HepG2 (cell line): ENCODE measurements at regions not wholly inside any gene's neighbourhood (a gene's known extent, or its start where the extent isn't known, plus 50 kb on each side); places are given as distances from the start of the nearest gene placed in this dataset.

ENCODE experiments used
- FOXO1 ChIP-seq: sonication (generic); formaldehyde crosslinking; IDR thresholded peaks from 2 replicates; pipeline ENCODE4 v1.4.0; 2020; ENCODE audit warnings: missing genetic modification reagents
- HNF4A ChIP-seq: sonication (generic); formaldehyde crosslinking; IDR thresholded peaks from 2 replicates; pipeline ENCODE4 v1.4.0; 2020; ENCODE audit warnings: missing genetic modification reagents
- KMT2A ChIP-seq: sonication (generic); formaldehyde crosslinking; IDR thresholded peaks from 2 replicates; pipeline ENCODE4 v1.4.0; 2020; ENCODE audit warnings: missing genetic modification reagents
- NCOA2 ChIP-seq: sonication (generic); formaldehyde crosslinking; IDR thresholded peaks from 2 replicates; pipeline ENCODE4 v1.8.0; 2022; ENCODE audit warnings: inconsistent platforms
- PAF1 ChIP-seq: IDR thresholded peaks from 2 replicates; pipeline ENCODE4 v1.6.1; 2016; ENCODE audit warnings: missing genetic modification reagents, missing compliant biosample characterization
- SRSF9 ChIP-seq: fragments of 200-400 bp; formaldehyde crosslinking; IDR thresholded peaks from 2 replicates; pipeline ENCODE4 v1.6.1; 2018; ENCODE audit warnings: borderline replicate concordance, mild to moderate bottlenecking, low read depth, low read length; ENCODE audit not compliant: insufficient read depth, poor library complexity, severe bottlenecking
- STAG1 ChIP-seq: sonication (generic); formaldehyde crosslinking; IDR thresholded peaks from 2 replicates; pipeline ENCODE4 v1.4.0; 2020; ENCODE audit warnings: missing genetic modification reagents
- ZNF326 ChIP-seq: sonication (generic); formaldehyde crosslinking; IDR thresholded peaks from 2 replicates; pipeline ENCODE4 v1.4.0; 2020; ENCODE audit warnings: missing genetic modification reagents, borderline replicate concordance
- ZNF446 ChIP-seq: sonication (generic); formaldehyde crosslinking; IDR thresholded peaks from 2 replicates; pipeline ENCODE4 v1.5.0; 2020; ENCODE audit warnings: mild to moderate bottlenecking, missing genetic modification reagents
- ZNF556 ChIP-seq: sonication (generic); formaldehyde crosslinking; IDR thresholded peaks from 2 replicates; pipeline ENCODE4 v1.4.0; 2020; ENCODE audit warnings: mild to moderate bottlenecking, missing genetic modification reagents, borderline replicate concordance
- TF ChIP-seq, protein P1 (sequence below), 2 experiments: sonication (generic) in 1 of 2; formaldehyde crosslinking in 1 of 2; IDR thresholded peaks; 2 replicates each; pipeline versions ENCODE4 v1.4.0 to v1.6.1; 2016 to 2020; ENCODE audit warnings: borderline replicate concordance in 1 of 2, low read depth in 1 of 2, mild to moderate bottlenecking in 1 of 2, missing genetic modification reagents in 1 of 2
- TF ChIP-seq, protein P2 (sequence below): sonication (generic); IDR thresholded peaks from 2 replicates; pipeline ENCODE4 v1.6.1; 2016; ENCODE audit warnings: low read depth, borderline replicate concordance
- TF ChIP-seq, protein P3 (sequence below): sonication (generic); formaldehyde crosslinking; IDR thresholded peaks from 2 replicates; pipeline ENCODE4 v1.8.0; 2022; ENCODE audit warnings: mild to moderate bottlenecking, missing genetic modification reagents; ENCODE audit not compliant: insufficient replicate concordance
- TF ChIP-seq, protein P4 (sequence below): sonication (generic); formaldehyde crosslinking; IDR thresholded peaks from 2 replicates; pipeline ENCODE4 v1.9.0; 2022; ENCODE audit warnings: missing genetic modification reagents, mild to moderate bottlenecking, borderline replicate concordance
- TF ChIP-seq, protein P5 (sequence below): sonication (generic); formaldehyde crosslinking; IDR thresholded peaks from 2 replicates; pipeline ENCODE4 v1.5.1; 2020; ENCODE audit warnings: mild to moderate bottlenecking, moderate library complexity, missing genetic modification reagents
- TF ChIP-seq, protein P6 (sequence below): sonication (generic); formaldehyde crosslinking; IDR thresholded peaks from 2 replicates; pipeline ENCODE4 v1.5.0; 2020; ENCODE audit warnings: missing genetic modification reagents, mild to moderate bottlenecking, borderline replicate concordance

DNA sequence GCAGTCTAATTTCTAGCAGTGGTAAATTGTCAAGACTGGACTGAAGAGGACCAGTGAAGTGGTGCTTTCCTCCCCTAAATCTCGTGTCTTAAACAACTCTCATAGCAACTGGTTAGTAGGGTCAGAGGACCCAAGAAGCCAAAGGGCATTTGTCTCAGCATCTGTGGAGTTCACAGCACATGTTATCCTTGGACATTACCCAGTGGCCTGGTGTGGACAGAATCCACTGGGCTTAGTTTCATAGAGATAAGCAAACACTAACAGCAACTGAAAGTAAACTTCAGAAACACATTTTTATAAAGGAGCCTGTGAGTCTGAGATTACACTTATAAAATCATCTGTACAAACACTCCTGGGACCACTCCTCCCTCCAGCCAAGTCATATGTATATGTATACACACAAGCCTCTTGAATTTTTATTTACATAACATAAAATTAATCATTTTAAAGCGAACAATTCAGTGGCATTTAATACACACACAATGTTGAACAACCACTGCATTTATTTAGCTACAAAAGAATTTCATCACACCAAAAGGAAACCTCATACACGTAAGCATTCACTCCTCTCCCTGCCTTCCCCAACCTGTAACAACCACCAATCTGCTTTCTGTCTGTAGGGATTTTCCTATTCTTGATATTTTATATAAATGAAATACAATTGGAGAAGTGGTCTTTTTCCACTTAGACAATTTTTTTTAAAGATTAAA is 457.8 kb downstream of the RASEF start (continued):
- TF ChIP-seq HNF4A (CRISPR knock-in tag) = peak; percentile 87
- TF ChIP-seq SRSF9 = no peak
- TF ChIP-seq, protein P1, sequence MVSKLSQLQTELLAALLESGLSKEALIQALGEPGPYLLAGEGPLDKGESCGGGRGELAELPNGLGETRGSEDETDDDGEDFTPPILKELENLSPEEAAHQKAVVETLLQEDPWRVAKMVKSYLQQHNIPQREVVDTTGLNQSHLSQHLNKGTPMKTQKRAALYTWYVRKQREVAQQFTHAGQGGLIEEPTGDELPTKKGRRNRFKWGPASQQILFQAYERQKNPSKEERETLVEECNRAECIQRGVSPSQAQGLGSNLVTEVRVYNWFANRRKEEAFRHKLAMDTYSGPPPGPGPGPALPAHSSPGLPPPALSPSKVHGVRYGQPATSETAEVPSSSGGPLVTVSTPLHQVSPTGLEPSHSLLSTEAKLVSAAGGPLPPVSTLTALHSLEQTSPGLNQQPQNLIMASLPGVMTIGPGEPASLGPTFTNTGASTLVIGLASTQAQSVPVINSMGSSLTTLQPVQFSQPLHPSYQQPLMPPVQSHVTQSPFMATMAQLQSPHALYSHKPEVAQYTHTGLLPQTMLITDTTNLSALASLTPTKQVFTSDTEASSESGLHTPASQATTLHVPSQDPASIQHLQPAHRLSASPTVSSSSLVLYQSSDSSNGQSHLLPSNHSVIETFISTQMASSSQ (IDR thresholded peaks at IDR 0.05; ENCODE audit: low read depth) = no peak
- TF ChIP-seq, protein P1 (CRISPR knock-in tag; IDR thresholded peaks at IDR 0.05; ENCODE audit: borderline replicate concordance) = 0 out of 2 replicates have a peak, but pooled peaks have one; percentile 16
- TF ChIP-seq ZNF446 = no peak
- TF ChIP-seq ZNF556 (CRISPR knock-in tag) = peak; percentile 31; the same call in 1 of the 2 replicates
- peak; percentile 20; the same call in 1 of the 2 replicates for TF ChIP-seq STAG1 (CRISPR knock-in tag)
- TF ChIP-seq, protein P2, sequence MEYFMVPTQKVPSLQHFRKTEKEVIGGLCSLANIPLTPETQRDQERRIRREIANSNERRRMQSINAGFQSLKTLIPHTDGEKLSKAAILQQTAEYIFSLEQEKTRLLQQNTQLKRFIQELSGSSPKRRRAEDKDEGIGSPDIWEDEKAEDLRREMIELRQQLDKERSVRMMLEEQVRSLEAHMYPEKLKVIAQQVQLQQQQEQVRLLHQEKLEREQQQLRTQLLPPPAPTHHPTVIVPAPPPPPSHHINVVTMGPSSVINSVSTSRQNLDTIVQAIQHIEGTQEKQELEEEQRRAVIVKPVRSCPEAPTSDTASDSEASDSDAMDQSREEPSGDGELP = peak; percentile 34; the same call in 1 of the 2 replicates
- TF ChIP-seq FOXO1 (CRISPR knock-in tag) = peak; percentile 62; the same call in 1 of the 2 replicates
- TF ChIP-seq, protein P3, sequence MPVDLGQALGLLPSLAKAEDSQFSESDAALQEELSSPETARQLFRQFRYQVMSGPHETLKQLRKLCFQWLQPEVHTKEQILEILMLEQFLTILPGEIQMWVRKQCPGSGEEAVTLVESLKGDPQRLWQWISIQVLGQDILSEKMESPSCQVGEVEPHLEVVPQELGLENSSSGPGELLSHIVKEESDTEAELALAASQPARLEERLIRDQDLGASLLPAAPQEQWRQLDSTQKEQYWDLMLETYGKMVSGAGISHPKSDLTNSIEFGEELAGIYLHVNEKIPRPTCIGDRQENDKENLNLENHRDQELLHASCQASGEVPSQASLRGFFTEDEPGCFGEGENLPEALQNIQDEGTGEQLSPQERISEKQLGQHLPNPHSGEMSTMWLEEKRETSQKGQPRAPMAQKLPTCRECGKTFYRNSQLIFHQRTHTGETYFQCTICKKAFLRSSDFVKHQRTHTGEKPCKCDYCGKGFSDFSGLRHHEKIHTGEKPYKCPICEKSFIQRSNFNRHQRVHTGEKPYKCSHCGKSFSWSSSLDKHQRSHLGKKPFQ (CRISPR knock-in tag) = no peak
- TF ChIP-seq, protein P4, sequence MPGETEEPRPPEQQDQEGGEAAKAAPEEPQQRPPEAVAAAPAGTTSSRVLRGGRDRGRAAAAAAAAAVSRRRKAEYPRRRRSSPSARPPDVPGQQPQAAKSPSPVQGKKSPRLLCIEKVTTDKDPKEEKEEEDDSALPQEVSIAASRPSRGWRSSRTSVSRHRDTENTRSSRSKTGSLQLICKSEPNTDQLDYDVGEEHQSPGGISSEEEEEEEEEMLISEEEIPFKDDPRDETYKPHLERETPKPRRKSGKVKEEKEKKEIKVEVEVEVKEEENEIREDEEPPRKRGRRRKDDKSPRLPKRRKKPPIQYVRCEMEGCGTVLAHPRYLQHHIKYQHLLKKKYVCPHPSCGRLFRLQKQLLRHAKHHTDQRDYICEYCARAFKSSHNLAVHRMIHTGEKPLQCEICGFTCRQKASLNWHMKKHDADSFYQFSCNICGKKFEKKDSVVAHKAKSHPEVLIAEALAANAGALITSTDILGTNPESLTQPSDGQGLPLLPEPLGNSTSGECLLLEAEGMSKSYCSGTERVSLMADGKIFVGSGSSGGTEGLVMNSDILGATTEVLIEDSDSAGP (CRISPR knock-in tag) = no peak
- TF ChIP-seq, protein P5, sequence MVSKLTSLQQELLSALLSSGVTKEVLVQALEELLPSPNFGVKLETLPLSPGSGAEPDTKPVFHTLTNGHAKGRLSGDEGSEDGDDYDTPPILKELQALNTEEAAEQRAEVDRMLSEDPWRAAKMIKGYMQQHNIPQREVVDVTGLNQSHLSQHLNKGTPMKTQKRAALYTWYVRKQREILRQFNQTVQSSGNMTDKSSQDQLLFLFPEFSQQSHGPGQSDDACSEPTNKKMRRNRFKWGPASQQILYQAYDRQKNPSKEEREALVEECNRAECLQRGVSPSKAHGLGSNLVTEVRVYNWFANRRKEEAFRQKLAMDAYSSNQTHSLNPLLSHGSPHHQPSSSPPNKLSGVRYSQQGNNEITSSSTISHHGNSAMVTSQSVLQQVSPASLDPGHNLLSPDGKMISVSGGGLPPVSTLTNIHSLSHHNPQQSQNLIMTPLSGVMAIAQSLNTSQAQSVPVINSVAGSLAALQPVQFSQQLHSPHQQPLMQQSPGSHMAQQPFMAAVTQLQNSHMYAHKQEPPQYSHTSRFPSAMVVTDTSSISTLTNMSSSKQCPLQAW (CRISPR knock-in tag) = peak; percentile 27; the same call in 1 of the 2 replicates
- 0 out of 2 replicates have a peak, but pooled peaks have one; percentile 31 for TF ChIP-seq KMT2A
- no peak for TF ChIP-seq PAF1
- TF ChIP-seq, protein P6, sequence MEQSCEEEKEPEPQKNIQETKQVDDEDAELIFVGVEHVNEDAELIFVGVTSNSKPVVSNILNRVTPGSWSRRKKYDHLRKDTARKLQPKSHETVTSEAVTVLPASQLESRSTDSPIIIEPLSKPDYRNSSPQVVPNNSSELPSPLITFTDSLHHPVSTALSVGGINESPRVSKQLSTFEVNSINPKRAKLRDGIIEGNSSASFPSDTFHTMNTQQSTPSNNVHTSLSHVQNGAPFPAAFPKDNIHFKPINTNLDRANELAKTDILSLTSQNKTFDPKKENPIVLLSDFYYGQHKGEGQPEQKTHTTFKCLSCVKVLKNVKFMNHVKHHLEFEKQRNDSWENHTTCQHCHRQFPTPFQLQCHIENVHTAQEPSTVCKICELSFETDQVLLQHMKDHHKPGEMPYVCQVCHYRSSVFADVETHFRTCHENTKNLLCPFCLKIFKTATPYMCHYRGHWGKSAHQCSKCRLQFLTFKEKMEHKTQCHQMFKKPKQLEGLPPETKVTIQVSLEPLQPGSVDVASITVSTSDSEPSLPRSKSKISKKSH (CRISPR knock-in tag) = no peak
- TF ChIP-seq ZNF326 (CRISPR knock-in tag) = no peak
- TF ChIP-seq NCOA2 (CRISPR knock-in tag) = peak; percentile 81
